GM12891 (cell line): ENCODE measurements at regions not wholly inside any gene's neighbourhood (a gene's known extent, or its start where the extent isn't known, plus 50 kb on each side); places are given as distances from the start of the nearest gene placed in this dataset.
A peak's percentile ranks its signal among the peaks of the same experiment; 100 is the strongest.

Experiments
- DNase-seq: peaks from one replicate; pipeline ENCODE4 v3.0.0; 2011; ENCODE audit warnings: low spot score; ENCODE audit not compliant: insufficient read length
- FAIRE-seq: peaks from 2 replicates; lab custom pipeline; 2011; peaks lifted over from hg19 to GRCh38; lab: Jason Lieb, UNC
- PAX5 ChIP-seq: IDR thresholded peaks from 2 replicates; pipeline ENCODE4 v1.6.1; 2011; ENCODE audit warnings: low read length, moderate library complexity, mild to moderate bottlenecking; ENCODE audit not compliant: insufficient read depth, severe bottlenecking
- POLR2A ChIP-seq: IDR thresholded peaks from 2 replicates; pipeline ENCODE4 v1.6.1; 2011; ENCODE audit warnings: low read depth, low read length, control low read depth
- POLR2AphosphoS5 ChIP-seq: IDR thresholded peaks from 2 replicates; pipeline ENCODE4 v1.6.1; 2011; ENCODE audit warnings: low read depth, low read length, control low read depth
- POU2F2 ChIP-seq: IDR thresholded peaks from 2 replicates; pipeline ENCODE4 v1.6.1; 2011; ENCODE audit warnings: low read depth, mild to moderate bottlenecking, control low read depth, low read length, moderate library complexity
- SPI1 ChIP-seq: IDR thresholded peaks from 2 replicates; pipeline ENCODE4 v1.6.1; 2011; ENCODE audit warnings: low read depth, low read length, control low read depth
- TAF1 ChIP-seq: IDR thresholded peaks from 2 replicates; pipeline ENCODE4 v1.6.1; 2011; ENCODE audit warnings: low read depth, low read length, control low read depth

DNA sequence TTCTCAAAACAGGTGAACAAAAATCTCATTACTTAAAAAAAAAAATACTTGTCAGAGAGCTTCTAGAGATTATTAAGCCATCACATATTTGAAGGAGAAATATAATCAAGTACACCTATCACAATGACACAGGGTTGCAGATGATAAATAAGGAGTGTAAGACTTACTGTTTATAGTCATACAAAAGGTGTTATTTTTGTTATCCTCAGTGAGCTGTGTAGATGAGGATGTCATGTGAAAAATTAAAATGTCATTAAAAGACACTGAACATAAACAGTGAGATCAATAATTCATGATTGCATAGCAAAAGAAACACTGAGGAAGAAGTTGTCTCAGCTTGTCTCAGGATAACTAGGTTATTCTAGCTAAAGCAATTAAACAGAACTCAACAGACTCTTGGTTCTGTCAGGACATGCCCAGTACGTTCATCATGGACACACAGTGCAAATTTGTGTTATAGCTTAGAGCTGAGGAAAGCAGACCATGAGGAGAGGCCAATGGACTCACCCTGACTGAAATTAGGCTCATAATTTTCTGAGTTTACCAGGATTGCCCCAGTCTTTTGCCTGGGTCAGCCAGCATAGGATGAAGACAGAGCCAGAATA, 1162.6 kb upstream of the C9orf72 start:
- DNase-seq (no peak), FAIRE-seq (no peak)
- TF ChIP-seq PAX5 (no peak), SPI1 (no peak), POLR2AphosphoS5 (no peak), POLR2A (no peak), POU2F2 (no peak), TAF1 (no peak)

DNA sequence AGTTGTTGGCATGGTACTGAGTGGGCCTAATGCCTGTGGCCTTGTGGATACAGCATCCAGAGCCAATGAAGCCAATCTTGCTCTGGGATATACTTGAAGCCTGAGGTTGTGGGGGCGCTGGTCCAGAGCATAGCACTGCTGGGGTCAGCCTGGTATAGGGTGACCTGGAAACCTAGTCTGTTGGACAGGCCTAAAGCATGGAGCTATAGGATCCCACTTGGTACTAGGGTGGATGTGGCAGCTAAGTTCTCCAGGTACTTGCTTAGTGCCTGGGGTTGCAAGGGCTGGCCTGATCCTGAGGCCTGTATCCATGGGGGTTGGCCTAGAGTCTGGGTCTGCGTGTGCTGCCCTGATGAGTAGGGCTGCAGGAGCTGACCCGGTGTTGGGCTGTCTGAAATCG, 1168.2 kb upstream of the C9orf72 start:
- DNase-seq, result no peak
- FAIRE-seq, result no peak
- TF ChIP-seq POU2F2, result no peak
- TF ChIP-seq POLR2AphosphoS5, result no peak
- no peak for TF ChIP-seq SPI1
- no peak for TF ChIP-seq POLR2A
- no peak for TF ChIP-seq PAX5
- no peak for TF ChIP-seq TAF1

DNA sequence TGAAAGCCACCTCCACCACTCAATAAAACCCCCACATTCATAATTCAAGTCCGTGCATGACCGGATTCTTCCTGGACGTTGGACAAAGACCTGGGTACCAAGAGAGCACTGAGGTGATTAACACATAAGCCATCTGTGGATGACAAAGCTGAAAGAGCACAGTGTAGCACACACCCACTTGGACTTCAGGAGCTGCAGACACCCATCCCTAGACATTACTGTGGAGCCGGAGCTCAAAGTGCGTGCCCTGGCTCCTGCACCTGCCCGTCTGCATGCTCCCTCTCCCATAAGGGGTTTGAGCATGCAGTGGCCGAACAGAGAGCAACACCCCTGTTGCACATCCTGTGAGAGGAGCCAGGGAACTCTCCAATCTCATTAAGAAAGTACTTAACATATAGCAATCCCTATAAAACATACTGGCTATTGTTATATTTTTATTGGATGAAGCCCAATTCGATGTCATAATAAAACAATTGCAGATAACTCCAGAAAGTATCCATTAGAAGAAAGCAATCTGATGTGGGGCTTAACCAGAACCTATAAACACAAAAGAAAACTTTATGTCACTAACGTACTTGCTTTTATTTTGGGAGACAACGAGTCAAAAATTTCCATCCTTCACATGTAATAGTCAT, 1174.2 kb upstream of the C9orf72 start:
- no peak for DNase-seq
- TF ChIP-seq POU2F2 (no peak), SPI1 (no peak), TAF1 (no peak), POLR2AphosphoS5 (no peak), PAX5 (no peak), POLR2A (no peak)
- no peak for FAIRE-seq

DNA sequence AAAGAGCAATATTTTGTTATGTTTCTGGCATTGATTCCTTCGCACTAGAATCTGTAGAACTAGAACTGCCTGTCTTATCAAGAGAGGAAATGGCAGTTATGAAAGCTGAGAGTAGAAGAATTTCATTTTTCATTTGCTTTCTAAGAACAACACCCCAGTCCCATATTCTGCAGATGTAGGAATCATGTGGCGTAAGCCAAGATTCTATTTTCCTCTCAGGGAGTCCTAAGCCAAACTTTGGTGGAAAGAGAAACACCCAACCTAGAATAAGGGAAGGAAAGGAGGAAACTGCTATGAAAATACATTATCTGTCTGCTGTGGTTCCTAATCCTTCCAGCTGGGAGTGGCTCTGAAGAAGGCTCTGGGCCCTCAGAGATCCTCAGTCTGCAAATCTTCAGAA, 1176.9 kb upstream of the C9orf72 start:
- FAIRE-seq (no peak), DNase-seq (no peak)
- TF ChIP-seq POLR2A (no peak), SPI1 (no peak), TAF1 (no peak), PAX5 (no peak), POLR2AphosphoS5 (no peak), POU2F2 (no peak)

DNA sequence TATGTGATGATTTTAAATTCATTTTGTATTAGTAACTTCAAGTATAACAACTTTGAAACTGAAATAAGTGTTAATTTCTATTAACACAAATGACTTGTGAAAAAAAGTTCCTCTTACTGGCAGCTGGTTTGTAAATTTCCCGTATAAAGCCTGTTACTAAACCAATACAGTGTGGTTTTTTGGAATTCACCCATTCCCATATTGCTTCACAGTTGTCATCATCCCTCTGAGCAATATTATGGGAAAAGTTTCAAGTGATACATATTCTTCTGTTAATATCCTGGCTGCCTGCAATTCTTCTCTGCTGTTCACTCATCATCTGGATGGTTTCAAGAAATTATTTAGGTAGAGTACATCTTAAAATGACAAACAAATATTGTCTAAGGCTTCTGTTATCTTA, 1185.1 kb upstream of the C9orf72 start:
- TF ChIP-seq POLR2AphosphoS5, result no peak
- no peak for TF ChIP-seq POLR2A
- no peak for TF ChIP-seq TAF1
- TF ChIP-seq PAX5, result no peak
- TF ChIP-seq POU2F2, result no peak
- TF ChIP-seq SPI1, result no peak
- DNase-seq (no peak), FAIRE-seq (no peak)

DNA sequence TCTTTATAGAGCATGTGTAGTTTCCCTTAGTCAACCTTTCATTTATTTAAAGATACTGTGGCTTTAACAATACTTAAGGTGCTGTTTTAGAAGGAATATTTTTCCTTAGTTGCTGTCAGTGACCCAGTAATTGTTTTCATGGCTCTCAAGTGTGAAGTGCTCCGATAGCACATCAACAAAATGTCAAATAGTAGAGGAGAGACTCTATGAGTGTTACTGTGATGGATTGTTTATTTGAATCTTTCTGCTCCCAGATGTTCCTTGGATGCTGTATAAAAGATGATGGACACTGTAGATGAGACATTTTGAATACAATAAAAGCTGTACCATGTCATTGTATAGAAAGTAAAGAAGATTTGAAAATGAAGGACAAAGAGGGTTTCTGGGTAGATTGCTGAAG, 1185.7 kb upstream of the C9orf72 start:
- no peak for TF ChIP-seq PAX5
- no peak for TF ChIP-seq SPI1
- TF ChIP-seq POLR2AphosphoS5, result no peak
- TF ChIP-seq POU2F2, result no peak
- no peak for TF ChIP-seq TAF1
- no peak for TF ChIP-seq POLR2A
- FAIRE-seq (no peak), DNase-seq (no peak)

DNA sequence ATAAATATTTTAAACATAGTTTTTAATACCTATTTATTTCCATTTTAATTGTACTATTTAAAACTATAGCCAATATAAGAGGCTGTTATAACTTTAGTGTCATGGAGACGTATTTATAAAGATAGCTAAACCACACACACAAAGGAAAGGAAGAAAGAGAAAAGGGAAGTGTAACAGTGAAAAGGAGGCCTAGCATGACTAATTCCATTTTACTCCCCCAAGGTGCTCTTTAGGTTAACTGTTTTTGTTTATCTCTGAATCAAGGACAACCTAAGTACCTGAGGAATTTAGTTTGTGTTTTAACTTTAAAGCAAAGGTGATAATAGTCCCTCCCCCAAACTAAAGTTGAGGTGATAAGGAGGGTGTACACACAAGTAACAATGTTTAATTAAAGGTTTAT, 1188.9 kb upstream of the C9orf72 start:
- TF ChIP-seq SPI1 (peak; percentile 30; the same call in 1 of the 2 replicates), PAX5 (no peak)
- DNase-seq (no peak), FAIRE-seq (no peak)

DNA sequence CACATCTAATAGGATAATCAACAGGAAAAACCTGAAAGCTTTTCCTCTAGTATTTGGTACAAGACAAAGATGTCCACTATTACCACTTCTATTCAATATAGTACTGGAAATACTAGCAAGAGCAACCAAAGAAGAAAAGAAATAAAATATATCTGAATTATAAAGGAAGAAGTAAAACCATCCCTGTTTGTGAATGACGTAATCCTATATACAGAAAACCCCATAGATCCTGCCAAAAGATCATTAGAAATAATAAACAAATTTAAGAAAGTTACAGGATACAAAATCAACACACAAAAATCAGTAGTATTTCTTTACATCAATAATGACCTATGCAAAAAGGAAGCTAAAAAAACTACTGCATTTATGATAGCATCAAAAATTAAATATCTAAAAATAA, 1191.3 kb upstream of the C9orf72 start:
- TF ChIP-seq PAX5, result no peak
- TF ChIP-seq POU2F2, result no peak
- TF ChIP-seq POLR2AphosphoS5, result no peak
- no peak for TF ChIP-seq TAF1
- TF ChIP-seq POLR2A, result no peak
- TF ChIP-seq SPI1, result no peak
- DNase-seq (no peak), FAIRE-seq (no peak)

DNA sequence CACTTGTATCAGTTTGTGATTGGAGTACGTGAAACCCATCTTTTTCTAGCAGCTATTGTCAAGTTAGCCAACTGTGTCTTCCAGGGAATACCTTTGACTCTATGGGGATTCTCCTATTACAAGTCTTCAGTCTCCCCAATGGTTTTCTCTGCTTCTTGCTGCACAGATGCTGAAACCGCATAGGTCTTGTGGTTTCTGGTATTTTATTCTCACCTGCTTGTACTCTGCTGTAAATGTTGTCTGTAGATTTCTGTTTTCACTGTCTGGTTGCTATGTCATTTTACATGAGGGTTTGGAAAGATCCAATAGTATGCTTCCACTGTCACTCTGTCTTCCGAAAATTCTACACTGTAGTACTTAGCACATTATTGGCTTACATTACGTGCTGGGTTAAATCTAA, 1196.9 kb upstream of the C9orf72 start:
- FAIRE-seq (no peak), DNase-seq (no peak)
- TF ChIP-seq TAF1 (no peak), POLR2AphosphoS5 (no peak), PAX5 (no peak), POLR2A (no peak), POU2F2 (no peak), SPI1 (no peak)

DNA sequence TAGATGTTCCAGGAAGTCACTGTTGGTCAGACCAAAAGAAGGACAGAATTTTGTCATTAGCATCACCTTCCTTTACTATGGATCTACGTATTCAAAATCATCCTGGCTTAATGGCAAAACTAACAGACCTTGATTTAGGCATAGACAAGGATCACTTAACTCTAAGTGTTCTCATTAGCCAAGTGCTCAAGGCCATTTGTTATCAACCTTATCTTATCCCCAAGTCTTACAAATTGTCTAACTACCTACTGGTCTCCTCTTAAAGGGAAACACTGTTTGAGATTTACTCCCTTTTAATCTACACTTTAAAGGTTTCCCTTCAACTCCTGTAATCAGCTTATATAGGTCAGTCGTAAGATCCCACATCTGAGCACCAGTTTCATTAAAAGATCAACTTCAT, 1197.5 kb upstream of the C9orf72 start:
- no peak for FAIRE-seq

More for the DNA sequence above, 1197.5 kb upstream of the C9orf72 start:
- no peak for DNase-seq
- no peak for TF ChIP-seq POU2F2
- no peak for TF ChIP-seq SPI1
- TF ChIP-seq POLR2AphosphoS5, result no peak
- no peak for TF ChIP-seq TAF1
- no peak for TF ChIP-seq PAX5
- TF ChIP-seq POLR2A, result no peak
